Osteocyte (in vitro differentiated cells): ENCODE measurements at regions not wholly inside any gene's neighbourhood (a gene's known extent, or its start where the extent isn't known, plus 50 kb on each side); places are given as distances from the start of the nearest gene placed in this dataset.

Experiments used
- DNase-seq: peaks from one replicate; pipeline ENCODE4 v3.0.0; 2021; ENCODE audit warnings: mixed read lengths; ENCODE audit not compliant: unreplicated experiment; ENCODE audit errors: extremely low spot score
- H3K27ac Mint-ChIP-seq: one replicate; pipeline ENCODE4 v1.8.0; 2021; ENCODE audit warnings: mild to moderate bottlenecking, mixed read lengths; ENCODE audit not compliant: unreplicated experiment
- H3K27me3 Mint-ChIP-seq: one replicate; pipeline ENCODE4 v1.8.0; 2021; ENCODE audit warnings: mixed read lengths; ENCODE audit not compliant: unreplicated experiment
- H3K36me3 Mint-ChIP-seq: one replicate; pipeline ENCODE4 v1.8.0; 2021; ENCODE audit warnings: mixed read lengths; ENCODE audit not compliant: unreplicated experiment
- H3K4me1 Mint-ChIP-seq: one replicate; pipeline ENCODE4 v1.8.0; 2021; ENCODE audit warnings: mixed read lengths; ENCODE audit not compliant: unreplicated experiment
- H3K4me3 Mint-ChIP-seq: one replicate; pipeline ENCODE4 v1.8.0; 2021; ENCODE audit warnings: mild to moderate bottlenecking, moderate library complexity, mixed read lengths; ENCODE audit not compliant: unreplicated experiment
- H3K9me3 Mint-ChIP-seq: one replicate; pipeline ENCODE4 v1.8.0; 2021; ENCODE audit warnings: mixed read lengths; ENCODE audit not compliant: unreplicated experiment
- CTCF ChIP-seq: fragments of 200-600 bp; sonication (generic); IDR thresholded peaks from 2 replicates; pipeline ENCODE4 v1.5.0; 2021; ENCODE audit warnings: antibody characterized with exemption, mild to moderate bottlenecking, moderate library complexity

- TF ChIP-seq CTCF, result no peak
- H3K36me3 Mint-ChIP-seq, result no peaks in the 10 kb centered on the region
- H3K9me3 Mint-ChIP-seq, result peaks cover 43% of the 10 kb centered on the region
- DNase-seq, result no peak
- H3K27ac Mint-ChIP-seq, result no peak overlapping the region
- H3K27me3 Mint-ChIP-seq, result no peaks in the 10 kb centered on the region
- H3K4me1 Mint-ChIP-seq, result no peaks in the 10 kb centered on the region
- no peak overlapping the region for H3K4me3 Mint-ChIP-seq
Observed at GRCh38 chr12:114240288-114240687, 165.7 kb downstream of the TBX5 start.

- H3K27me3 Mint-ChIP-seq, result no peaks in the 10 kb centered on the region
- H3K36me3 Mint-ChIP-seq, result no peaks in the 10 kb centered on the region
- H3K4me3 Mint-ChIP-seq, result no peak overlapping the region
- no peak for DNase-seq
- peaks cover 37% of the 10 kb centered on the region for H3K9me3 Mint-ChIP-seq
- H3K27ac Mint-ChIP-seq, result no peak overlapping the region
- TF ChIP-seq CTCF, result no peak
- no peaks in the 10 kb centered on the region for H3K4me1 Mint-ChIP-seq
Observed at GRCh38 chr12:114238808-114239207, 167.1 kb downstream of the TBX5 start.

GRCh38 chr12:114237230-114237629 is 168.7 kb downstream of the TBX5 start:
- Mint-ChIP-seq H3K27me3 (no peaks in the 10 kb centered on the region), H3K36me3 (no peaks in the 10 kb centered on the region), H3K4me1 (no peaks in the 10 kb centered on the region), H3K27ac (no peak overlapping the region), H3K9me3 (peaks cover 30% of the 10 kb centered on the region), H3K4me3 (no peak overlapping the region)
- no peak for DNase-seq
- TF ChIP-seq CTCF, result no peak

- Mint-ChIP-seq H3K4me3 (no peak overlapping the region), H3K27ac (no peak overlapping the region), H3K36me3 (no peaks in the 10 kb centered on the region), H3K27me3 (no peaks in the 10 kb centered on the region), H3K4me1 (no peaks in the 10 kb centered on the region), H3K9me3 (peaks cover 19% of the 10 kb centered on the region)
- DNase-seq, result no peak
- TF ChIP-seq CTCF, result no peak
Observed at GRCh38 chr12:114232187-114232586, 173.8 kb downstream of the TBX5 start.

- Mint-ChIP-seq H3K4me3 (no peak overlapping the region), H3K27me3 (no peaks in the 10 kb centered on the region), H3K9me3 (peaks cover 23% of the 10 kb centered on the region), H3K36me3 (no peaks in the 10 kb centered on the region), H3K27ac (no peak overlapping the region), H3K4me1 (no peaks in the 10 kb centered on the region)
- no peak for TF ChIP-seq CTCF
- no peak for DNase-seq
Observed at GRCh38 chr12:114229150-114229549, 176.8 kb downstream of the TBX5 start.
